Activated CD8-positive, alpha-beta memory T cell treated with anti-CD3 and anti-CD28 coated beads, Interleukin-2, amount 50 U/mL, for 4 hours (primary cell): ENCODE measurements at regions not wholly inside any gene's neighbourhood (a gene's known extent, or its start where the extent isn't known, plus 50 kb on each side); places are given as distances from the start of the nearest gene placed in this dataset.
"Not testable (repeated sequence)": the region's sequence is repeated elsewhere in the genome, so short reads cannot be mapped to it uniquely, and the experiment has no call there.

Experiments
- DNase-seq: peaks from one replicate; pipeline ENCODE4 v3.0.0-alpha.2; 2020

DNA sequence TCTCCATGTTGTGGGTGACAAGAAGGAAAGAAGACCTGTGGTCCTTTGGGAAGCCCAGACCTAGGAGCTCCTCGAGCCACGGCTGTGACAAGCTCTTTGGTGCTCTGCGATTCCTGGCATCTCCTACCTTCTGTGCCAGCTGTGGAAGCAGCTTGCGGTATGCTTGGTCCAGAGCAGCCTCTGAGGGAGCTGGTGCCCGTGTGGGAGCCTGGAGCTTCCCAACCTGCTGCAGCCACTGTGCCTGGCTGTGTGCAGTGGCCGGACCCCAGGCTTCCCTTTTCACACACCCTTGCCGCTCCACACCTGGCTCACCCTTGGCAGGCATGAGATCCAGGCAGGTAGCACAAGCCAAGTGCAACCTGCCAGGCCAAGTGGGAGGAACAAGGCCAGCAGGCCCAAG is 1328.6 kb upstream of the SLC39A10 start:
- no peak for DNase-seq

DNA sequence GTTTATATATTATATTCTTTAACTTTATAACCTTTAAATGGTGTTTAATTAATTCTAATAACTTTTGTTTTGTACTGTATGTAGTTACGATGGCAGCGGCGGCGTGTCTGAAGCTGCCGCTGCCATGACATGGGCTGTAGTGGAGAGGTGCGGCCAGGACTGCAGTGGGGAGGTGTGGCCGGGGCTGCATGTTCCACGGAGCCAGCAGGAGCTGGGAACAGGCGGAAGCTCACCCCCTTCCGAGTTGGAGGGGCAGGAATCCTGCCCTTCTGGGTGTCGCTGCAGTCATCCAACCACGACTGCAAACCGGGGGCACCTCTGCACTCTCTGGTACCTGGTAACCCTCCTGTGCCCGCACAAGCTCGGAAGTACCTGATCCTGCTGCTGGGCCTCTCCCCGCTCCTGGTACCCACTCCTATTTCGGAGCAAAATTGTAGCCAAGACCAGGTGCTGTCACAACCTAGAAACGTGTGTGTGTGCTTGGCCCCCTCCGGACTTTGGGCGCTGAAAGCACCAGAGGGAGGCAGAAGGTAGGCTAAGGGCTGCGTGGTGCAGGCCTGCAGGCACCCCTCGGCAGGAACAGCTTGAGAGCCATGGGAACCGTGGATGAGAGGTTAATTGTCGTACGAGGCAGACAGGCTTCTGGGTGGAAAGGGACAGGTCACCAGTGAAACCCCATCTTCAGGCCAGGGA is 1329.7 kb upstream of the SLC39A10 start:
- no peak for DNase-seq

DNA sequence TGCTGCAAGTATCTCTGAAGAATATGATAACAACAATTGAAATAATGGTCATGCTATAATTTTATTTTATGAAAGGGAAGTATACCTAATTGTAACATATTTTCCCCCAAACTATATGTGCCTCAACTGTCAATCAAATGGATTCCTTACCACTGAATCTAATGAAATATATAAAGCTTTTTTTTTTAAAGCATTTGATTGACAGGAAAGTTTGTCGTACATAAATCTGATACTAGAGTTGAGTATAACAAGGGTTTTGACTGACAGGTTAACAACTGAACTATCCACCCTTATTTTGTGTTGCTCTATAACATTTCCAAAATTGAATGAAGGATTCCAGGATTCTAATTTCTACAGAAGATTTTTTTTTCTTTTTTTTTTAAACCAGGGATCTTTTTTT is 1333.3 kb upstream of the SLC39A10 start:
- no peak for DNase-seq

DNA sequence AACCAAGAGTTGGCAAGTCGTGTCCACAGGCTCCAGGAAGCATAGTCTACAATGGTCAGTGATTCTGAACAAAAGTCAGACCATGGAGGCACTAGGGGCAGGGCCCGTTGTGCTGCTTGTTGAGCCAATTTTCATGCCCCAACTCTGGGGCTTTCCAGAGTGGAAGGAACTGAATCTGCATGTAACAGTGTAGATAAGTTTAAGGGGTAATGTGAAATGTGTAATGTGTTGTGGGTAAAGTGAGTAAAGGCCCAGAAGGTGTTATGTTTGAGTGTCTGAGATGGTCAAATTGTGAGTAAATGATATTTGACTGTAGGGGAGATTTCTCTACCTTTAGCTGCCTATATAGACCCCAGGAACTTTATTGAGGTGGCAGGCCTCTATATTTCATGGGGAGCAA is 1336.5 kb upstream of the SLC39A10 start:
- no peak for DNase-seq

- no peak for DNase-seq
Measured at GRCh38 chr2:194319222-194319992, 1337.6 kb upstream of the SLC39A10 start.

DNA sequence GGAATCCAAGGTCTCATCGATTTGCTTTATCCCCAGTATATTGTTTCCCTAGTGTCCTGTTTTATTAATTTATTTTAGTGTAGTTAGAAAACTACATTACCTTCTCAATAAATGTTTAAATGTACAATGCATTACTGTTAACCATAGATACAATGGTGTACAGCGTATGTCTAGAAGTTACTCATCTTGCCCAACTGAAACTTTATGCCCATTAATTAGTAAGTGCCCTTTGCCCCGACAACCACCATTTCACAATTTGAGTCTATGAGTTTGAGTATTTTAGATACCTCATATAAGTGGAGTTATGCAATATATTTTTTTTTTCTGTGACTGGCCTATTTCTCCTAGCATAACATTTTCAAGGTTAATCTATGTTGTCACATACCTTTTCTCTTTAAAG is 1343.0 kb upstream of the SLC39A10 start:
- DNase-seq = no peak

- no peak for DNase-seq
Measured at GRCh38 chr2:194304191-194304590, 1352.8 kb upstream of the SLC39A10 start.

- no peak for DNase-seq
Measured at GRCh38 chr2:194301946-194302345, 1355.1 kb upstream of the SLC39A10 start.

GRCh38 chr2:194294156-194294555 is 1362.9 kb upstream of the SLC39A10 start:
- DNase-seq = no peak

DNA sequence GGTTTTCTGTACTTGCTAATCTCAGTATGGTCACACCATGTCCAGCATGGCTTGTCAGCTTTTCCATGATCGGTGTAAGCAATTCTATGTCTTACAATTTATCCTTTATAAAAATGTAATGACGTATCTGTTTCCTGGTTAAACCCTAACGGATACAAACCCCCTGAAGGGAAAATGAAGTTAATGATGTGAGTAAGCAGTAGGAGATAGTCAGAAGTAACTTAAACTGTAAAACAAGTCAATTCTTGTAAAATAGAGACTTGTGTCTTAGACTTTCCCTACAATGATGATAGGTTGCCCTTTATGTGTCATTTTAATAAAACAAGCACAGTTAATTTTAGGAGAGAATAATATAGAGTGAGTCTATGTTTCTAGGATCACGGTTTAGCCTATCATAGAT is 1365.9 kb upstream of the SLC39A10 start:
- DNase-seq = no peak

GRCh38 chr2:194289712-194290346 is 1367.2 kb upstream of the SLC39A10 start:
- no peak for DNase-seq

- not testable (repeated sequence) for DNase-seq
Measured at GRCh38 chr2:194276667-194277066, 1380.4 kb upstream of the SLC39A10 start.

DNA sequence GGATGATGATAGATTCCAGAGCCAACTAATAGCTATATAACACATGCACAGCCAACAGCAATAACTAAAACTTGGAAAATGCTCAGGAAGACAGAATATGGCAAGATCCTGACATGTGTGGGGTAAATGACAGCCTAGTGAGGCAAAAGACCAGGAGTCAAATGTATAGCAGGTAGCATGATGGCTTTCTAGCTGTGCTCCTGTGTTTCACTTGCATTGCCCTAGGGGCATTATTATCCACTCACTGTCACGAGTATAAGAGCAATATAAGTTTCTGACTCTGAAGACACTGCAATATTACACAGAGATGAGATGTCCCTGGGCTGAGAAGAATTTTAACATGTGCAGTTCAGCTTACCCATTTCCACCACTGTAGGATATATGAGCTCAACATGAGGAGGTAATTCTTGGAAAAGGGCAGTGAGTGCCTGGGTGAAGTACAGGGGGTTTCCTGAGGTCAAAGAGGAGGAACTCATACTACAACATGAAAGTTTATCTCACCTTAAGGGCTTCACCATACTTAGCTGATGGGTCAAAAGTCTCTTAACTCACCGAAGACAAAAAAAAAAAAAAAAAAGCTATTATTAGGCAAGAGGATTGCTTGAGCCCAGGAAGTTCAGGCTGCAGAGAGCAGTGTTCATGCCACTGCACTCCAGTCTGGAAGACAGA is 1385.6 kb upstream of the SLC39A10 start:
- no peak for DNase-seq

DNA sequence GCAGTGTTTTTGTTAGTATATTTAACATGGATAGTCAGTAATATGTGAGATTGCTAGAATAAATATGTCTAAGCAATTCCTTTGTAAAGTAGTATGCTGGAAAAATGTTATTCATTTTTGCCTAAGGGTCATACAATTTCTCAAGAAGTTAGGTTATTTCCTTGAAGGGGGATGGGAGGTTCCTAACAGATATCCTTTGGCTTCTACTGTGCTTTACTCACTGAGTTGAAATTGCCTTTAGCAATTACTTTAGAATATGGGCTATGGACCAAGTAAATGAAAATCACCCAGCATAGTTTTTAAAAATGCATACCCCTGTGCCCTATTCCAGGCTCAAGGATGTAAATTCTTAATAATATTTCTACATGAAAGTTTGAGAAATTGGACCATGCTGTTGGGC is 1386.4 kb upstream of the SLC39A10 start:
- DNase-seq = no peak

DNA sequence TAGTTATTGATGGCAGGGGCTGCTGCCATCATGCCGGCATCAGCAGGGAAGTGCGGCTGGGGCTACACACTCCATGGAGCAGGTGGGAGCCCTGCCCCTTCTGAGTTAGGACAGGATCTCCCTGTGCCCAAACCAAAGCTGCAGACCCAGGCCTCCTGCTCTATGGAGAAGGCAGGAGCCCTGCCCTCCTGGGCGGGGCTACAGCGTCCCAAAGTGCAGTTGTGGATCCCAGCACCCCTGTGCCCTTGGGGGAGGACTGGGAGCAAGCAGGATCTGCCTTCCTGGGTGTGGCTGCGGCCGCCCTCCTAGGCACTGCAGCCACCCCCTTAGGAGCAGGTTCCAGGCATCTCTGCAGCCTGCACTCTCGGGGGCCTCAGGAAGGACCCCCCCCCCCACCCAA is 1392.4 kb upstream of the SLC39A10 start:
- no peak for DNase-seq

GRCh38 chr2:194260185-194260584 is 1396.8 kb upstream of the SLC39A10 start:
- DNase-seq = no peak

DNA sequence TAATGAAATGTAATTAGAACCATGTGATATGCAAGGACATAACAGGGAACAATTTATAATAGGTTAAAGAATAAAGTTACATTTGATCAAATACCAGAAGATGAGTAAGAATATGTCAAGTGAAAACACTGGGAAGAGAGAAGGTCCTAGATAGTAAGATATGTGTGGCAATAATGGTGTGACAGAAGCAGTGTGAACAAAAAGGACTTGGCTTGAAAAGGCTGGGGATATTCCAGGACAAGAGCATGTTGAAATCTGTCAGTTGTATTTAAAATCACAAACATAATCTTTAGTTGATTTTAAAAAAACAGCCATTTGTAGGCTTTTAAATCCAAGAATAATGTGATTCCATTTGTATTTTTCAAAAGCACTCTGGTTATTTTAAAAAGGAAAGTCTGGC is 1399.9 kb upstream of the SLC39A10 start:
- DNase-seq = no peak

DNA sequence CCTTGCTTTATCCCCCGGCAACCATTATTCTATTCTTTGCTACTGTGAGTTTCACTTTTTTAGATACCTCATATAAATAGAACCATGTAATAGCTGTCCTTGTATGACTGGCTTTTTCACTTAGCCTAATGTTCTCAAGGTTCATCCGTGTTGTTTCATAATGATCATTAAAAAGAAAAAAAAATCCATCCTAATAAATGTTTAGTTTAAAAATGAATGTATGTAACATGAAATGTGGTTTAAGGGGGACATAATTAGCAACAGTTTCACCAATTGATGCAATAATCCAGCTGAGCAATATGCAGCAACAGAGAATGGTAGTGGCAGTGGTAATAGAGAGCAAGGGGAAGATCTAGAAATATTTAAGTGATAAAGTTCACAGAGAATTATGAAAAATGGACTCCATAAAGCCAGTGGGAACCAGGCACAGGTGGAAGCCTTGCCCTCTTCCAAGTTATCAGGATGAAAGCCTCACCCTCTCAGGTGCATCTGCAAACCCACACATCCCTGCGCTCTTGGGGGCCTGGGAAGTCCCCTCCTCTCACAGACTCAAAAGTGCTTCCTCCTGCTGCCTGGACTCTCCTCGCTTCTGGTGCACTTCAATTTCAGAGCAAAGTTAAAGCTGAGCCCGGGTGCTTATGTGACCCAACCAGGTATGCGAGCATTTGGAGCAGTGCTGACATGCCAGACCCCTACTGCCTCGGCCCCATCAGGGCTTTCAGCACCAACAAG is 1403.3 kb upstream of the SLC39A10 start:
- DNase-seq = no peak

GRCh38 chr2:194252127-194252526 is 1404.9 kb upstream of the SLC39A10 start:
- DNase-seq = no peak

GRCh38 chr2:194232600-194232999 is 1424.4 kb upstream of the SLC39A10 start:
- no peak for DNase-seq

DNA sequence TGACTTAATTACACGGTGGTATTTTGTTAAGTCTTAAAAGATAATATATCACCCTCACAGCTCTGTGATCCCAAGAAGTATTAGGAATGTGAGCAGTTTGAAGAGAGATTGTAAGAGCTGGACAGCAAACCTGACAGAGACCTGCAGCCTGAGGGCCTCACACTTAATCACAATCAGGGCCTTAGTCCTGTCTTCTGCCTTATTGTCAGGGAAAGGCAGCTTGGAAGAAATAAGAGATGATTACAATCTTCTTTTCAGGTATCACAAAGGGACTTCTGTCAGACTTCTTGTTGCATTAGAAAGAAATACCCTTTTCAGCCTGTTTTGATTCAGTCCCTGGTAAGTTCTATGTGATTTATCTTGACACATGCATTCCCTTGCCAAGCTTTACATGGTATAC is 1433.8 kb upstream of the SLC39A10 start:
- no peak for DNase-seq

GRCh38 chr2:194214192-194214591 is 1442.8 kb upstream of the SLC39A10 start:
- no peak for DNase-seq
